ENCODE measurements at regions not wholly inside any gene's neighbourhood (a gene's known extent, or its start where the extent isn't known, plus 50 kb on each side); places are given as distances from the start of the nearest gene placed in this dataset.
"Not testable (repeated sequence)": the region's sequence is repeated elsewhere in the genome, so short reads cannot be mapped to it uniquely, and the experiment has no call there.

DNA sequence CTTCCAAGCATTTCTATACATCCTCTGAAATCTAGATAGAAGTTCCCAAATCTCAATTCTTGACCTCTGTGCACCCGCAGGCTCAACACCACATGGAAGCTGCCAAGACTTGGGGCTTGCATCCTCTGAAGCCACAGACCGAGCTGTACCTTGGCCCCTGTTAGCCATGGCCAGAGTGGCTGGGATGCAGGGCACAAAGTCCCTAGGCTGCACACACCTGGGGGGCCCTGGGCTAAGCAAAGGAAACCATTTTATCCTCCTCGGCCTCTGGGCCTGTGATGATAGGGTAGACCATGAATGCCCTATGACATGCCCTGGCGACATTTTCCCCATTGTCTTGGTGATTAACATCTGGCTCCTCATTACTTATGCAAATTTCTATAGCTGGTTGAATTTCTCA lies 97.1 kb upstream of the CCDC39 start:
- H3K9me3 ChIP-seq, result peaks cover 8 to 66% (median 57%) of the 10 kb centered on the region in 4 donors
- 75 to 95% (median 88%) methylated on average over 4 of the region's 4 CpGs for WGBS, 5 donors
- intact Hi-C loops (cut with DNase I; ENCODE audit: low total_unique reads), result no loop called here

GRCh38 chr3:180782195-180782984 lies 103.1 kb upstream of the CCDC39 start:
- 79 to 87% (median 85%) methylated on average over 1 of the region's 1 CpG for WGBS, 5 donors
- H3K4me3 ChIP-seq, result no peak overlapping the region
- intact Hi-C loops (cut with DNase I; ENCODE audit: low total_unique reads), result no loop called here
- H3K4me1 ChIP-seq, result no peaks in the 10 kb centered on the region
- H3K27me3 ChIP-seq, result no peaks in the 10 kb centered on the region
- DNase-seq, result no peak
- peaks cover 0 to 7% (median 0%) of the 10 kb centered on the region in 4 donors for H3K36me3 ChIP-seq
- TF ChIP-seq POLR2A (IDR thresholded peaks at IDR 0.05) (no peak), EP300 (IDR thresholded peaks at IDR 0.05) (no peak), POLR2AphosphoS5 (IDR thresholded peaks at IDR 0.05) (no peak)
- TF ChIP-seq, protein P1, sequence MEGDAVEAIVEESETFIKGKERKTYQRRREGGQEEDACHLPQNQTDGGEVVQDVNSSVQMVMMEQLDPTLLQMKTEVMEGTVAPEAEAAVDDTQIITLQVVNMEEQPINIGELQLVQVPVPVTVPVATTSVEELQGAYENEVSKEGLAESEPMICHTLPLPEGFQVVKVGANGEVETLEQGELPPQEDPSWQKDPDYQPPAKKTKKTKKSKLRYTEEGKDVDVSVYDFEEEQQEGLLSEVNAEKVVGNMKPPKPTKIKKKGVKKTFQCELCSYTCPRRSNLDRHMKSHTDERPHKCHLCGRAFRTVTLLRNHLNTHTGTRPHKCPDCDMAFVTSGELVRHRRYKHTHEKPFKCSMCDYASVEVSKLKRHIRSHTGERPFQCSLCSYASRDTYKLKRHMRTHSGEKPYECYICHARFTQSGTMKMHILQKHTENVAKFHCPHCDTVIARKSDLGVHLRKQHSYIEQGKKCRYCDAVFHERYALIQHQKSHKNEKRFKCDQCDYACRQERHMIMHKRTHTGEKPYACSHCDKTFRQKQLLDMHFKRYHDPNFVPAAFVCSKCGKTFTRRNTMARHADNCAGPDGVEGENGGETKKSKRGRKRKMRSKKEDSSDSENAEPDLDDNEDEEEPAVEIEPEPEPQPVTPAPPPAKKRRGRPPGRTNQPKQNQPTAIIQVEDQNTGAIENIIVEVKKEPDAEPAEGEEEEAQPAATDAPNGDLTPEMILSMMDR (IDR thresholded peaks at IDR 0.05), result no peak
- peaks cover 0 to 42% (median 36%) of the 10 kb centered on the region in 4 donors for H3K9me3 ChIP-seq
- no peak overlapping the region for H3K27ac ChIP-seq

More for the DNA sequence above, 97.1 kb upstream of the CCDC39 start:
- Histone ChIP-seq H3K27me3 (no peaks in the 10 kb centered on the region), H3K4me3 (no peak overlapping the region), H3K4me1 (no peaks in the 10 kb centered on the region), H3K27ac (no peak overlapping the region), H3K36me3 (peaks cover 0 to 6% (median 0%) of the 10 kb centered on the region in 4 donors)
- no peak for DNase-seq
- TF ChIP-seq, protein P1 (IDR thresholded peaks at IDR 0.05), result no peak
- TF ChIP-seq POLR2AphosphoS5 (IDR thresholded peaks at IDR 0.05) (no peak), EP300 (IDR thresholded peaks at IDR 0.05) (no peak), POLR2A (IDR thresholded peaks at IDR 0.05) (no peak)

- intact Hi-C loops (cut with DNase I; ENCODE audit: low total_unique reads); DNase-seq; H3K9me3 ChIP-seq; H3K4me1 ChIP-seq; H3K36me3 ChIP-seq; H3K27me3 ChIP-seq; H3K4me3 ChIP-seq; H3K27ac ChIP-seq: not testable (repeated sequence)
- WGBS, 5 donors, result 58 to 73% (median 69%) methylated on average over 3 of the region's 3 CpGs
Observed at GRCh38 chr3:180786227-180786626, 106.9 kb upstream of the CCDC39 start.

- no peaks in the 10 kb centered on the region for H3K9me3 ChIP-seq
- no peak for DNase-seq
- WGBS, 5 donors, result 55 to 62% (median 57%) methylated on average over 2 of the region's 2 CpGs
- intact Hi-C loops (cut with DNase I; ENCODE audit: low total_unique reads), result no loop called here
- no peaks in the 10 kb centered on the region for H3K36me3 ChIP-seq
- no peaks in the 10 kb centered on the region for H3K27me3 ChIP-seq
- H3K4me3 ChIP-seq, result no peak overlapping the region
- TF ChIP-seq EP300 (IDR thresholded peaks at IDR 0.05) (no peak), POLR2A (IDR thresholded peaks at IDR 0.05) (no peak), POLR2AphosphoS5 (IDR thresholded peaks at IDR 0.05) (no peak)
- TF ChIP-seq, protein P1 (IDR thresholded peaks at IDR 0.05), result no peak
- no peaks in the 10 kb centered on the region for H3K4me1 ChIP-seq
- H3K27ac ChIP-seq, result no peak overlapping the region
Observed at GRCh38 chr3:180789774-180790173, 110.5 kb upstream of the CCDC39 start.

GRCh38 chr3:180798197-180798596 lies 114.3 kb upstream of the FXR1 start:
- Histone ChIP-seq H3K4me3 (no peak overlapping the region), H3K4me1 (no peaks in the 10 kb centered on the region), H3K27ac (no peak overlapping the region), H3K36me3 (no peaks in the 10 kb centered on the region), H3K9me3 (no peaks in the 10 kb centered on the region), H3K27me3 (no peaks in the 10 kb centered on the region)
- TF ChIP-seq POLR2AphosphoS5 (IDR thresholded peaks at IDR 0.05) (no peak), EP300 (IDR thresholded peaks at IDR 0.05) (no peak)
- TF ChIP-seq, protein P1 (IDR thresholded peaks at IDR 0.05), result no peak
- 63 to 70% (median 67%) methylated on average over 4 of the region's 4 CpGs for WGBS, 5 donors
- no peak for DNase-seq
- intact Hi-C loops (cut with DNase I; ENCODE audit: low total_unique reads), result no loop called here

Data from stomach (tissue), 8 donors.